Peyer's patch (tissue), 4 donors: ENCODE measurements at regions not wholly inside any gene's neighbourhood (a gene's known extent, or its start where the extent isn't known, plus 50 kb on each side); places are given as distances from the start of the nearest gene placed in this dataset.

Experiments used
- POLR2A ChIP-seq, 2 donors: fragments of 450-650 bp; IDR thresholded peaks; one replicate each; pipeline ENCODE4 v1.5.1; 2017; ENCODE audit warnings: antibody characterized with exemption in 2 of 2, mild to moderate bottlenecking in 2 of 2, moderate library complexity in 2 of 2
- TF ChIP-seq, protein P1 (sequence below), 6 experiments: fragments of 450-650 bp in 4 of 6; fragments of 200-600 bp in 2 of 6; sonication (generic) in 1 of 6; IDR thresholded peaks; one replicate each; pipeline ENCODE4 v1.5.1; 2017 to 2019; ENCODE audit warnings: antibody characterized with exemption in 6 of 6, mild to moderate bottlenecking in 3 of 6, moderate library complexity in 1 of 6

DNA sequence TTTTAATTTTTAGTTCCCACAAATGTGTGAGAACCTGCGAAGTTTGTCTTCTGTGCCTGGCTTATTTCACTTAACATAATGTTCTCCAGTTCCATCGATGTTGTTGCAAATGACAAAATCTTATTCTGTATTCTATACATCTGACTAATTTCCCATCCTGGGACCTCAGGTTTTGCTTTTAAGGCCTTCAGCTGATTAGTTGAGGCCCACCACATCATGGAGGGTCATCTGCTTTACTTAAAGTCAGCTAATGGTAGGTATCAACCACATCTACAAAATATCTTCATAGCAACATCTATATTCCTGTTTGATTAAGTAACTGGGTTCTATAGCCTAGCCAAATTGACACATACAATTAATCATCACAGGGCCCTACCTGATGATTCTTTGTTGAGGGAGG lies 534.0 kb downstream of the EFNB2 start:
- TF ChIP-seq POLR2A (IDR thresholded peaks at IDR 0.05) = no peak
- TF ChIP-seq, protein P1, sequence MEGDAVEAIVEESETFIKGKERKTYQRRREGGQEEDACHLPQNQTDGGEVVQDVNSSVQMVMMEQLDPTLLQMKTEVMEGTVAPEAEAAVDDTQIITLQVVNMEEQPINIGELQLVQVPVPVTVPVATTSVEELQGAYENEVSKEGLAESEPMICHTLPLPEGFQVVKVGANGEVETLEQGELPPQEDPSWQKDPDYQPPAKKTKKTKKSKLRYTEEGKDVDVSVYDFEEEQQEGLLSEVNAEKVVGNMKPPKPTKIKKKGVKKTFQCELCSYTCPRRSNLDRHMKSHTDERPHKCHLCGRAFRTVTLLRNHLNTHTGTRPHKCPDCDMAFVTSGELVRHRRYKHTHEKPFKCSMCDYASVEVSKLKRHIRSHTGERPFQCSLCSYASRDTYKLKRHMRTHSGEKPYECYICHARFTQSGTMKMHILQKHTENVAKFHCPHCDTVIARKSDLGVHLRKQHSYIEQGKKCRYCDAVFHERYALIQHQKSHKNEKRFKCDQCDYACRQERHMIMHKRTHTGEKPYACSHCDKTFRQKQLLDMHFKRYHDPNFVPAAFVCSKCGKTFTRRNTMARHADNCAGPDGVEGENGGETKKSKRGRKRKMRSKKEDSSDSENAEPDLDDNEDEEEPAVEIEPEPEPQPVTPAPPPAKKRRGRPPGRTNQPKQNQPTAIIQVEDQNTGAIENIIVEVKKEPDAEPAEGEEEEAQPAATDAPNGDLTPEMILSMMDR (IDR thresholded peaks at IDR 0.05) = no peak
